ENCODE measurements at regions not wholly inside any gene's neighbourhood (a gene's known extent, or its start where the extent isn't known, plus 50 kb on each side); places are given as distances from the start of the nearest gene placed in this dataset.

DNA sequence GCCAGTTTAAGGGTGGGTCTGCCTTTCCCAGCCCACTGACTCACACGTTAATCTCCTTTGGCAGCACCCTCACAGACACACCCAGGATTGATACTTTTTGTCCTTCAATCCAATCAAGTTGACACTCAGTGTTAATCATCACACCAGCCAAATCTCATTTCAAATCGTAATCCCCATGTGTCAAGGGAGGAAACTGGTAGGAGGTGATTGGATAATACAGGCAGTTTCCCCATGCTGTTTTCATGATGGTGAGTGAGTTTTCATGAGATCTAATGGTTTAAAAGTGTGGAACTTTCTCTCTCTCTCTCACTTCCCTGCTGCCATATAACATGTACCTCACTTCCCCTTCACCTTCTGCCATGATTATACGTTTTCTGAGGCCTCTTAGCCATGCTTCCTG is 647.2 kb upstream of the FRG1 start:
- BruUV-seq (replicated peaks): no TSS peak
- ATAC-seq (no peak), DNase-seq (ENCODE audit: low read depth, low spot score) (no peak)
- Histone ChIP-seq H3K9me3 (ENCODE audit: control insufficient read depth, insufficient read depth, low read depth, low read length) (no peaks in the 10 kb centered on the region), H3K36me3 (ENCODE audit: control insufficient read depth, insufficient read depth, low read length) (no peaks in the 10 kb centered on the region), H3K4me3 (ENCODE audit: low read depth in 2 of 2, low read length in 2 of 2) (no peak overlapping the region), H3K27ac (ENCODE audit: low read length) (no peak overlapping the region), H3K4me1 (ENCODE audit: control insufficient read depth, insufficient read depth, low read length) (no peaks in the 10 kb centered on the region), H3K27me3 (ENCODE audit: control insufficient read depth, insufficient read depth, low read length) (no peaks in the 10 kb centered on the region)
- TF ChIP-seq, protein P1, sequence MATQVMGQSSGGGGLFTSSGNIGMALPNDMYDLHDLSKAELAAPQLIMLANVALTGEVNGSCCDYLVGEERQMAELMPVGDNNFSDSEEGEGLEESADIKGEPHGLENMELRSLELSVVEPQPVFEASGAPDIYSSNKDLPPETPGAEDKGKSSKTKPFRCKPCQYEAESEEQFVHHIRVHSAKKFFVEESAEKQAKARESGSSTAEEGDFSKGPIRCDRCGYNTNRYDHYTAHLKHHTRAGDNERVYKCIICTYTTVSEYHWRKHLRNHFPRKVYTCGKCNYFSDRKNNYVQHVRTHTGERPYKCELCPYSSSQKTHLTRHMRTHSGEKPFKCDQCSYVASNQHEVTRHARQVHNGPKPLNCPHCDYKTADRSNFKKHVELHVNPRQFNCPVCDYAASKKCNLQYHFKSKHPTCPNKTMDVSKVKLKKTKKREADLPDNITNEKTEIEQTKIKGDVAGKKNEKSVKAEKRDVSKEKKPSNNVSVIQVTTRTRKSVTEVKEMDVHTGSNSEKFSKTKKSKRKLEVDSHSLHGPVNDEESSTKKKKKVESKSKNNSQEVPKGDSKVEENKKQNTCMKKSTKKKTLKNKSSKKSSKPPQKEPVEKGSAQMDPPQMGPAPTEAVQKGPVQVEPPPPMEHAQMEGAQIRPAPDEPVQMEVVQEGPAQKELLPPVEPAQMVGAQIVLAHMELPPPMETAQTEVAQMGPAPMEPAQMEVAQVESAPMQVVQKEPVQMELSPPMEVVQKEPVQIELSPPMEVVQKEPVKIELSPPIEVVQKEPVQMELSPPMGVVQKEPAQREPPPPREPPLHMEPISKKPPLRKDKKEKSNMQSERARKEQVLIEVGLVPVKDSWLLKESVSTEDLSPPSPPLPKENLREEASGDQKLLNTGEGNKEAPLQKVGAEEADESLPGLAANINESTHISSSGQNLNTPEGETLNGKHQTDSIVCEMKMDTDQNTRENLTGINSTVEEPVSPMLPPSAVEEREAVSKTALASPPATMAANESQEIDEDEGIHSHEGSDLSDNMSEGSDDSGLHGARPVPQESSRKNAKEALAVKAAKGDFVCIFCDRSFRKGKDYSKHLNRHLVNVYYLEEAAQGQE (IDR thresholded peaks at IDR 0.05; ENCODE audit: insufficient read depth in 1 of 2, low read depth in 2 of 2, low read length in 1 of 2): no peak
- TF ChIP-seq, protein P2, sequence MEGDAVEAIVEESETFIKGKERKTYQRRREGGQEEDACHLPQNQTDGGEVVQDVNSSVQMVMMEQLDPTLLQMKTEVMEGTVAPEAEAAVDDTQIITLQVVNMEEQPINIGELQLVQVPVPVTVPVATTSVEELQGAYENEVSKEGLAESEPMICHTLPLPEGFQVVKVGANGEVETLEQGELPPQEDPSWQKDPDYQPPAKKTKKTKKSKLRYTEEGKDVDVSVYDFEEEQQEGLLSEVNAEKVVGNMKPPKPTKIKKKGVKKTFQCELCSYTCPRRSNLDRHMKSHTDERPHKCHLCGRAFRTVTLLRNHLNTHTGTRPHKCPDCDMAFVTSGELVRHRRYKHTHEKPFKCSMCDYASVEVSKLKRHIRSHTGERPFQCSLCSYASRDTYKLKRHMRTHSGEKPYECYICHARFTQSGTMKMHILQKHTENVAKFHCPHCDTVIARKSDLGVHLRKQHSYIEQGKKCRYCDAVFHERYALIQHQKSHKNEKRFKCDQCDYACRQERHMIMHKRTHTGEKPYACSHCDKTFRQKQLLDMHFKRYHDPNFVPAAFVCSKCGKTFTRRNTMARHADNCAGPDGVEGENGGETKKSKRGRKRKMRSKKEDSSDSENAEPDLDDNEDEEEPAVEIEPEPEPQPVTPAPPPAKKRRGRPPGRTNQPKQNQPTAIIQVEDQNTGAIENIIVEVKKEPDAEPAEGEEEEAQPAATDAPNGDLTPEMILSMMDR (IDR thresholded peaks at IDR 0.05): no peak
- ChIA-PET POLR2A (no interaction called here), CTCF (no interaction called here)
- in situ Hi-C loops (cut with HindIII; ENCODE audit: low pct_unique_long_range_greater_than_20kb, low sequenced_read_pairs) (no loop called here), intact Hi-C loops (cut with micrococcal nuclease; ENCODE audit: unreplicated experiment) (no loop called here)

DNA sequence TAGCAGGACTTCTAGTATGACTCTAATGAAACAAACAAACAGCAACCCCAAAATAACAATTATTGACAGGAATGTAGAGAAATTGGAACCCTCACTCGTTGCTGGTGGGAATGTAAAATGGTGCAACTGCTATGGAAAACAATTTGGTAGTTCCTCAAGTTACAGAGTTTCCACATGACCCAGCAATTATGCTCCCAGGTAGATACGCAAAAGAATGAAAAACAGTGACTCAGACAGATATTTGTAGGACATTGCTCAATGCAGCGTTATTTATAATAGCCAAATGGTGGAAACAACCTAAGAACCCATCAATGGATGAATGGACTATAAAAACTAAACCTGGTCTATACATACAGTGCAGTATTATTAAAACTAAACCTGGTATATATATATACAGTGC is 646.1 kb upstream of the FRG1 start:
- intact Hi-C loops (cut with micrococcal nuclease; ENCODE audit: unreplicated experiment): no loop called here
- in situ Hi-C loops (cut with HindIII; ENCODE audit: low pct_unique_long_range_greater_than_20kb, low sequenced_read_pairs): no loop called here

DNA sequence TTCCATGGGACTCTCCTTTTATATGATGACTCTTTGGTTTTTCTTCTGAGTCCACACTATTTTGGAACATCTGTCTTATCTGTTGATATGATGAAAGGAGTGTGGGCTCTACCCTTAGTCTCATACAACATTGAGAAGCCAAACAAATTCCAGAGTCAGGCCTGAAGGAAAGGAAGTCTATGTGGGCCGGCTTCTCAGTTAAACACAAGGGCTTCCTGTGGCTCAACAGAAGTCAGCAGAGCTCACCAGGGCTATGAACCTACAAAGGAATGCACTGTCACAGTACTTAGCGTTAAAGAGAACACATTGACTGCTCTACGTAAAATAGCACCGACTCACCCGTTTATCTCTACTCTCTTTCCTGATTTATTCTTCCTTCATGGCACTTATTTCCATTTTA is 641.0 kb upstream of the FRG1 start:
- Histone ChIP-seq H3K9me3 (ENCODE audit: control insufficient read depth, insufficient read depth, low read depth, low read length) (no peaks in the 10 kb centered on the region), H3K36me3 (ENCODE audit: control insufficient read depth, insufficient read depth, low read length) (no peaks in the 10 kb centered on the region), H3K4me1 (ENCODE audit: control insufficient read depth, insufficient read depth, low read length) (no peaks in the 10 kb centered on the region), H3K27ac (ENCODE audit: low read length) (no peak overlapping the region), H3K27me3 (ENCODE audit: control insufficient read depth, insufficient read depth, low read length) (no peaks in the 10 kb centered on the region), H3K4me3 (ENCODE audit: low read depth in 2 of 2, low read length in 2 of 2) (no peak overlapping the region)
- BruUV-seq (replicated peaks): no TSS peak
- intact Hi-C loops (cut with micrococcal nuclease; ENCODE audit: unreplicated experiment): no loop called here
- ChIA-PET POLR2A (no interaction called here), CTCF (no interaction called here)
- no peak for ATAC-seq
- in situ Hi-C loops (cut with HindIII; ENCODE audit: low pct_unique_long_range_greater_than_20kb, low sequenced_read_pairs): no loop called here
- DNase-seq (ENCODE audit: low read depth, low spot score): no peak
- TF ChIP-seq, protein P1 (IDR thresholded peaks at IDR 0.05; ENCODE audit: insufficient read depth in 1 of 2, low read depth in 2 of 2, low read length in 1 of 2): no peak

More for the DNA sequence above, 646.1 kb upstream of the FRG1 start:
- Histone ChIP-seq H3K4me3 (ENCODE audit: low read depth in 2 of 2, low read length in 2 of 2) (no peak overlapping the region), H3K4me1 (ENCODE audit: control insufficient read depth, insufficient read depth, low read length) (no peaks in the 10 kb centered on the region), H3K9me3 (ENCODE audit: control insufficient read depth, insufficient read depth, low read depth, low read length) (no peaks in the 10 kb centered on the region), H3K27ac (ENCODE audit: low read length) (no peak overlapping the region), H3K27me3 (ENCODE audit: control insufficient read depth, insufficient read depth, low read length) (no peaks in the 10 kb centered on the region), H3K36me3 (ENCODE audit: control insufficient read depth, insufficient read depth, low read length) (no peaks in the 10 kb centered on the region)
- BruUV-seq (replicated peaks): no TSS peak
- POLR2A ChIA-PET: no interaction called here
- no peak for DNase-seq (ENCODE audit: low read depth, low spot score)
- TF ChIP-seq, protein P2 (IDR thresholded peaks at IDR 0.05): no peak
- ATAC-seq: no peak
- CTCF ChIA-PET: no interaction called here
